ENCODE measurements at regions not wholly inside any gene's neighbourhood (a gene's known extent, or its start where the extent isn't known, plus 50 kb on each side); places are given as distances from the start of the nearest gene placed in this dataset.

- no peak for DNase-seq (ENCODE audit: low spot score)
Observed at GRCh38 chr6:1087154-1087843, 224.6 kb upstream of the FOXQ1 start.

- DNase-seq (ENCODE audit: low spot score), result no peak
Observed at GRCh38 chr6:1086446-1087153, 225.3 kb upstream of the FOXQ1 start.

GRCh38 chr6:1082285-1082935 is 229.5 kb upstream of the FOXQ1 start:
- DNase-seq (ENCODE audit: low spot score), result no peak

- DNase-seq (ENCODE audit: low spot score), result no peak
Observed at GRCh38 chr6:1081551-1082284, 230.2 kb upstream of the FOXQ1 start.

- DNase-seq (ENCODE audit: low spot score), result no peak
Observed at GRCh38 chr6:1080453-1081337, 231.2 kb upstream of the FOXQ1 start.

- no peak for DNase-seq (ENCODE audit: low spot score)
Observed at GRCh38 chr6:1079525-1079924, 232.4 kb upstream of the FOXQ1 start.

GRCh38 chr6:1077478-1078416 is 234.2 kb upstream of the FOXQ1 start:
- no peak for DNase-seq (ENCODE audit: low spot score)

- no peak for DNase-seq (ENCODE audit: low spot score)
Observed at GRCh38 chr6:1076531-1077459, 235.1 kb upstream of the FOXQ1 start.

GRCh38 chr6:1075880-1076279 is 236.0 kb upstream of the FOXQ1 start:
- DNase-seq (ENCODE audit: low spot score), result no peak

GRCh38 chr6:1075444-1075843 is 236.5 kb upstream of the FOXQ1 start:
- DNase-seq (ENCODE audit: low spot score), result no peak

- no peak for DNase-seq (ENCODE audit: low spot score)
Observed at GRCh38 chr6:1070085-1070521, 241.8 kb upstream of the FOXQ1 start.

GRCh38 chr6:1068905-1069304 is 243.0 kb upstream of the FOXQ1 start:
- DNase-seq (ENCODE audit: low spot score), result no peak

GRCh38 chr6:1068068-1068467 is 243.8 kb upstream of the FOXQ1 start:
- no peak for DNase-seq (ENCODE audit: low spot score)

- no peak for DNase-seq (ENCODE audit: low spot score)
Observed at GRCh38 chr6:1067346-1067745, 244.6 kb upstream of the FOXQ1 start.

- no peak for DNase-seq (ENCODE audit: low spot score)
Observed at GRCh38 chr6:1066449-1067090, 245.3 kb upstream of the FOXQ1 start.

GRCh38 chr6:1065986-1066385 is 245.9 kb upstream of the FOXQ1 start:
- DNase-seq (ENCODE audit: low spot score), result no peak

- no peak for DNase-seq (ENCODE audit: low spot score)
Observed at GRCh38 chr6:1063671-1064355, 248.1 kb upstream of the FOXQ1 start.

All from HuH-7.5 (cell line).